NCI-H2196 treated with DMSO at 0.1 percent for 48 hours (cell line): ENCODE measurements at regions not wholly inside any gene's neighbourhood (a gene's known extent, or its start where the extent isn't known, plus 50 kb on each side); places are given as distances from the start of the nearest gene placed in this dataset.
A peak's percentile ranks its signal among the peaks of the same experiment; 100 is the strongest.

Source experiments
- DNase-seq: peaks from one replicate; lab custom pipeline; 2025; ENCODE audit not compliant: unreplicated experiment; lab: John Stamatoyannopoulos, UW

GRCh38 chr7:67547183-67547907 is 550.7 kb downstream of the TYW1 start:
- no peak for DNase-seq

GRCh38 chr7:67549126-67549525 is 552.5 kb downstream of the TYW1 start:
- DNase-seq, result no peak

GRCh38 chr7:67550801-67551436 is 554.3 kb downstream of the TYW1 start:
- DNase-seq, result no peak

- DNase-seq, result no peak
These were observed 556.1 kb downstream of the TYW1 start for GRCh38 chr7:67552738-67553137.

GRCh38 chr7:67553378-67553777 is 556.7 kb downstream of the TYW1 start:
- no peak for DNase-seq

GRCh38 chr7:67554986-67555385 is 558.4 kb downstream of the TYW1 start:
- DNase-seq, result no peak

GRCh38 chr7:67564959-67565358 is 568.3 kb downstream of the TYW1 start:
- DNase-seq, result no peak

- no peak for DNase-seq
These were observed 569.5 kb downstream of the TYW1 start for GRCh38 chr7:67566101-67566500.

GRCh38 chr7:67571026-67571545 is 574.5 kb downstream of the TYW1 start:
- no peak for DNase-seq

GRCh38 chr7:67573639-67574038 is 577.0 kb downstream of the TYW1 start:
- DNase-seq, result no peak

GRCh38 chr7:67588631-67589030 is 592.0 kb downstream of the TYW1 start:
- DNase-seq, result no peak

GRCh38 chr7:67589183-67589582 is 592.5 kb downstream of the TYW1 start:
- DNase-seq, result no peak

GRCh38 chr7:67590649-67591048 is 594.0 kb downstream of the TYW1 start:
- DNase-seq, result no peak

- peak; percentile 27 for DNase-seq
These were observed 597.2 kb downstream of the TYW1 start for GRCh38 chr7:67593794-67594193.

- DNase-seq, result no peak
These were observed 599.0 kb downstream of the TYW1 start for GRCh38 chr7:67595431-67596180.

- DNase-seq, result no peak
These were observed 600.5 kb downstream of the TYW1 start for GRCh38 chr7:67597161-67597560.

- DNase-seq, result no peak
These were observed 601.8 kb downstream of the TYW1 start for GRCh38 chr7:67598469-67598868.

GRCh38 chr7:67599331-67600062 is 602.9 kb downstream of the TYW1 start:
- no peak for DNase-seq

- DNase-seq, result no peak
These were observed 605.7 kb downstream of the TYW1 start for GRCh38 chr7:67602246-67602887.

GRCh38 chr7:67604461-67605386 is 608.1 kb downstream of the TYW1 start:
- DNase-seq, result peak; percentile 19
